22Rv1 (cell line): ENCODE measurements at regions not wholly inside any gene's neighbourhood (a gene's known extent, or its start where the extent isn't known, plus 50 kb on each side); places are given as distances from the start of the nearest gene placed in this dataset.

Experiments used
- ZFX ChIP-seq: fragments of 450-650 bp; IDR thresholded peaks from 2 replicates; pipeline ENCODE4 v1.6.1; 2017; ENCODE audit warnings: antibody characterized with exemption, borderline replicate concordance
- TF ChIP-seq, protein P1 (sequence below): fragments of 450-650 bp; IDR thresholded peaks from 2 replicates; pipeline ENCODE4 v1.5.1; 2017; ENCODE audit warnings: mild to moderate bottlenecking

GRCh38 chr3:86282106-86282787 is 708.7 kb downstream of the VGLL3 start:
- TF ChIP-seq, protein P1, sequence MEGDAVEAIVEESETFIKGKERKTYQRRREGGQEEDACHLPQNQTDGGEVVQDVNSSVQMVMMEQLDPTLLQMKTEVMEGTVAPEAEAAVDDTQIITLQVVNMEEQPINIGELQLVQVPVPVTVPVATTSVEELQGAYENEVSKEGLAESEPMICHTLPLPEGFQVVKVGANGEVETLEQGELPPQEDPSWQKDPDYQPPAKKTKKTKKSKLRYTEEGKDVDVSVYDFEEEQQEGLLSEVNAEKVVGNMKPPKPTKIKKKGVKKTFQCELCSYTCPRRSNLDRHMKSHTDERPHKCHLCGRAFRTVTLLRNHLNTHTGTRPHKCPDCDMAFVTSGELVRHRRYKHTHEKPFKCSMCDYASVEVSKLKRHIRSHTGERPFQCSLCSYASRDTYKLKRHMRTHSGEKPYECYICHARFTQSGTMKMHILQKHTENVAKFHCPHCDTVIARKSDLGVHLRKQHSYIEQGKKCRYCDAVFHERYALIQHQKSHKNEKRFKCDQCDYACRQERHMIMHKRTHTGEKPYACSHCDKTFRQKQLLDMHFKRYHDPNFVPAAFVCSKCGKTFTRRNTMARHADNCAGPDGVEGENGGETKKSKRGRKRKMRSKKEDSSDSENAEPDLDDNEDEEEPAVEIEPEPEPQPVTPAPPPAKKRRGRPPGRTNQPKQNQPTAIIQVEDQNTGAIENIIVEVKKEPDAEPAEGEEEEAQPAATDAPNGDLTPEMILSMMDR = no peak
- no peak for TF ChIP-seq ZFX
